DND-41 (cell line): ENCODE measurements at regions not wholly inside any gene's neighbourhood (a gene's known extent, or its start where the extent isn't known, plus 50 kb on each side); places are given as distances from the start of the nearest gene placed in this dataset.

Experiments used
- ATAC-seq: fragments of 200-7000 bp; cut with Tn5 transposase; 3 replicates; pipeline ENCODE4 v1.9.1; 2021; ENCODE audit warnings: low read depth; ENCODE audit not compliant: insufficient read depth
- DNase-seq: peaks from one replicate; pipeline ENCODE4 v3.0.0-alpha.2; 2020
- H2AFZ ChIP-seq: 2 replicates; pipeline ENCODE4 v1.6.0; 2012; ENCODE audit warnings: low read depth, low read length
- H3K27ac ChIP-seq: 2 replicates; pipeline ENCODE4 v1.5.1; 2012; ENCODE audit warnings: low read length, inconsistent platforms
- H3K27me3 ChIP-seq: fragments of 200-600 bp; sonication (generic); 2 replicates; pipeline ENCODE4 v1.6.0; 2012; ENCODE audit warnings: low read length, mild to moderate bottlenecking, inconsistent platforms; ENCODE audit not compliant: insufficient read depth, poor library complexity
- H3K36me3 ChIP-seq: 2 replicates; pipeline ENCODE4 v1.5.1; 2012; ENCODE audit warnings: low read length, inconsistent platforms; ENCODE audit not compliant: insufficient read depth
- H3K4me1 ChIP-seq: 2 replicates; pipeline ENCODE4 v1.5.1; 2012; ENCODE audit warnings: mild to moderate bottlenecking, low read length; ENCODE audit not compliant: insufficient read depth
- H3K4me2 ChIP-seq: 2 replicates; pipeline ENCODE4 v1.6.0; 2012; ENCODE audit warnings: mild to moderate bottlenecking, moderate library complexity, low read length, inconsistent platforms; ENCODE audit not compliant: insufficient read depth
- H3K4me3 ChIP-seq, 2 experiments: fragments of 200-600 bp in 1 of 2; shearing (Covaris generic) in 1 of 2; 2 replicates each; pipeline ENCODE4 v1.5.1; 2012 to 2016; ENCODE audit warnings: inconsistent platforms in 2 of 2, low read length in 2 of 2, mild to moderate bottlenecking in 2 of 2, low read depth in 1 of 2, moderate library complexity in 1 of 2
- H3K79me2 ChIP-seq: 2 replicates; pipeline ENCODE4 v1.6.0; 2012; ENCODE audit warnings: low read length, inconsistent platforms; ENCODE audit not compliant: insufficient read depth
- H3K9ac ChIP-seq: 2 replicates; pipeline ENCODE4 v1.6.0; 2012; ENCODE audit warnings: low read depth, mild to moderate bottlenecking, inconsistent platforms, low read length, moderate library complexity
- H3K9me3 ChIP-seq: 2 replicates; pipeline ENCODE4 v1.5.1; 2012; ENCODE audit warnings: low read length, moderate library complexity, mild to moderate bottlenecking, inconsistent platforms; ENCODE audit not compliant: insufficient read depth, severe bottlenecking
- H4K20me1 ChIP-seq: 2 replicates; pipeline ENCODE4 v1.6.0; 2012; ENCODE audit warnings: low read length; ENCODE audit not compliant: insufficient read depth
- EZH2 ChIP-seq: IDR thresholded peaks from 3 replicates; pipeline ENCODE4 v1.6.1; 2012; ENCODE audit warnings: borderline replicate concordance, low read depth, mild to moderate bottlenecking, moderate library complexity, low read length, inconsistent platforms; ENCODE audit not compliant: severe bottlenecking
- TF ChIP-seq, protein P1 (sequence below): IDR thresholded peaks from 2 replicates; pipeline ENCODE4 v1.5.1; 2012; ENCODE audit warnings: borderline replicate concordance, low read length, moderate library complexity, mild to moderate bottlenecking; ENCODE audit not compliant: poor library complexity, severe bottlenecking; ENCODE audit errors: extremely low read depth

DNA sequence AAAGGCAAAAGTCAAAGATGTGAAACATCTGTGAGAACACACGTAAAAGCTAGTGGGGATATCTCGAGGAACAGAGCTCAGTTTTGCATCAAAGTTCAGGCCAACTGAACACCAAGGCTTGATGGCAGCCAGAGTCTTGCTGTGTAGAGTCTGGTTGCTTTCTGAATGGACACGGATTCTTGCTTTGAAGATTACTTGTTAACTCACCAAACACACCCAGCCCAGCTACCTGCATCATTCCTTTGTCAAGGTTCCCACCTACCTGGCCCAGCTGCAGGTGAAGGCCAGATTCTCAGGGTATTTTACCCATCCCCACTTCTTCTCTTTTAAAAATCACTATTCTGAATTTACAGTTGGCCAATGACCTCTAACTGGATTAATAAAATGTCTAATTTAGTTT lies 174.4 kb upstream of the PHYHIPL start:
- Histone ChIP-seq H3K9me3 (no peaks in the 10 kb centered on the region), H3K79me2 (no peaks in the 10 kb centered on the region), H3K27ac (no peak overlapping the region), H3K4me1 (no peaks in the 10 kb centered on the region), H3K9ac (no peak overlapping the region), H3K4me2 (no peak overlapping the region), H3K4me3 (no peak overlapping the region), H3K36me3 (no peaks in the 10 kb centered on the region), H2AFZ (no peak overlapping the region), H3K27me3 (no peaks in the 10 kb centered on the region), H4K20me1 (no peaks in the 10 kb centered on the region)
- no peak for TF ChIP-seq EZH2
- TF ChIP-seq, protein P1, sequence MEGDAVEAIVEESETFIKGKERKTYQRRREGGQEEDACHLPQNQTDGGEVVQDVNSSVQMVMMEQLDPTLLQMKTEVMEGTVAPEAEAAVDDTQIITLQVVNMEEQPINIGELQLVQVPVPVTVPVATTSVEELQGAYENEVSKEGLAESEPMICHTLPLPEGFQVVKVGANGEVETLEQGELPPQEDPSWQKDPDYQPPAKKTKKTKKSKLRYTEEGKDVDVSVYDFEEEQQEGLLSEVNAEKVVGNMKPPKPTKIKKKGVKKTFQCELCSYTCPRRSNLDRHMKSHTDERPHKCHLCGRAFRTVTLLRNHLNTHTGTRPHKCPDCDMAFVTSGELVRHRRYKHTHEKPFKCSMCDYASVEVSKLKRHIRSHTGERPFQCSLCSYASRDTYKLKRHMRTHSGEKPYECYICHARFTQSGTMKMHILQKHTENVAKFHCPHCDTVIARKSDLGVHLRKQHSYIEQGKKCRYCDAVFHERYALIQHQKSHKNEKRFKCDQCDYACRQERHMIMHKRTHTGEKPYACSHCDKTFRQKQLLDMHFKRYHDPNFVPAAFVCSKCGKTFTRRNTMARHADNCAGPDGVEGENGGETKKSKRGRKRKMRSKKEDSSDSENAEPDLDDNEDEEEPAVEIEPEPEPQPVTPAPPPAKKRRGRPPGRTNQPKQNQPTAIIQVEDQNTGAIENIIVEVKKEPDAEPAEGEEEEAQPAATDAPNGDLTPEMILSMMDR = no peak
- DNase-seq (no peak), ATAC-seq (no peak)

DNA sequence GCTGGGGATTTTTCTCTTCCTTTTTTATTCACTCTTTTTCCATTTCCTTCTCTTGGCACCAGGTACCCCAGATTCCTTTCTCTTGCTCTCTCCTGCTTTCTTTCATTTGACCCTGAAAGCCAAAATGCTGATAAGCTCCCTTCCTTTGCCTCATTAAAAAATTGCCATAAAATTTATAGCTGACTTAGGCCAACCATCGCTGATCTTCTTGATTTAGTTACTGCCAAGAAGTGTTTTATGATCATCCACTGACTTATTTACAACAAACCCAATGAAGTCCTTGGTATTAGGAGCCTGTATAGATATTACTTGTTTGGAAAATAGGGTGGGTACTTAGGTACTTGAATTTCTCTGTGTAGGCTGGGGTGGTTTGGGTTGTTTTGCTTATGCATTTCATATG lies 173.2 kb upstream of the PHYHIPL start:
- Histone ChIP-seq H2AFZ (no peak overlapping the region), H3K9me3 (no peaks in the 10 kb centered on the region), H3K79me2 (no peaks in the 10 kb centered on the region), H3K27ac (no peak overlapping the region), H3K4me2 (no peak overlapping the region), H3K9ac (no peak overlapping the region), H3K27me3 (no peaks in the 10 kb centered on the region), H3K4me3 (no peak overlapping the region), H4K20me1 (no peaks in the 10 kb centered on the region), H3K36me3 (no peaks in the 10 kb centered on the region), H3K4me1 (no peaks in the 10 kb centered on the region)
- ATAC-seq (no peak), DNase-seq (no peak)
- TF ChIP-seq, protein P1 = no peak
- TF ChIP-seq EZH2 = no peak

DNA sequence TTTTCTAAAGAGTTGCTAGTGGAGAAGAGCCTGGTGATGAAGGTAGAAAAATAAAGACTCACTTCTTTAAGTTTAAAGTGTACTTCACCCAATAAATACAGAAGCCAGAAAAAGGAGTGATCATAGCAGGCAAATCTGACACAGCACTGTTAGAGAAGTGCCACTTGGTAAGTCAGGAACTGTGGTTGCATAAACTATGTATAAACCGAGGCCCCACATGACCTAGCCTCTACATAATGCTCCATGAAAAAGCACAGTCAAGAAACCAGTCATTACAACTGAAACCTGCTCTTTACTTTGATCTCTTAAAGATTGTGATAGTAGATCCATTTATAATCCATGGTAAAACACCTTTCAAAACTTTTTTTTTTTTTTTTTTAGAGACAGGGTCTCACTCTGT lies 172.1 kb upstream of the PHYHIPL start:
- H4K20me1 ChIP-seq = no peaks in the 10 kb centered on the region

More for the DNA sequence above, 172.1 kb upstream of the PHYHIPL start:
- Histone ChIP-seq H3K9ac (no peak overlapping the region), H3K79me2 (no peaks in the 10 kb centered on the region), H2AFZ (no peak overlapping the region), H3K27ac (no peak overlapping the region), H3K27me3 (no peaks in the 10 kb centered on the region), H3K4me3 (no peak overlapping the region), H3K9me3 (no peaks in the 10 kb centered on the region), H3K4me2 (no peak overlapping the region), H3K4me1 (no peaks in the 10 kb centered on the region), H3K36me3 (no peaks in the 10 kb centered on the region)
- DNase-seq (no peak), ATAC-seq (no peak)
- no peak for TF ChIP-seq EZH2
- TF ChIP-seq, protein P1 = no peak
